B cell (primary cell): ENCODE measurements at regions not wholly inside any gene's neighbourhood (a gene's known extent, or its start where the extent isn't known, plus 50 kb on each side); places are given as distances from the start of the nearest gene placed in this dataset.

Experiments
- CTCF ChIP-seq: fragments of 200-600 bp; IDR thresholded peaks from one replicate; pipeline ENCODE4 v1.8.0; 2022; ENCODE audit warnings: antibody characterized with exemption, mild to moderate bottlenecking
- EZH2 ChIP-seq: IDR thresholded peaks from 2 replicates; pipeline ENCODE4 v1.6.1; 2012; ENCODE audit warnings: borderline replicate concordance, low read depth, mild to moderate bottlenecking, moderate library complexity, low read length; ENCODE audit not compliant: insufficient read depth, poor library complexity, severe bottlenecking

GRCh38 chr11:122259195-122259821 is 143.3 kb upstream of the BLID start:
- TF ChIP-seq CTCF, result no peak
- TF ChIP-seq EZH2, result no peak
